SKM-1 (cell line): ENCODE measurements at regions not wholly inside any gene's neighbourhood (a gene's known extent, or its start where the extent isn't known, plus 50 kb on each side); places are given as distances from the start of the nearest gene placed in this dataset.

Source experiments
- DNase-seq: peaks from one replicate; lab custom pipeline; 2025; ENCODE audit not compliant: unreplicated experiment; lab: John Stamatoyannopoulos, UW

- no peak for DNase-seq
Observed at GRCh38 chr2:223545830-223546229, 56.3 kb downstream of the SCG2 start.
